Mesenchymal stem cell (in vitro differentiated cells and primary cell): ENCODE measurements at regions not wholly inside any gene's neighbourhood (a gene's known extent, or its start where the extent isn't known, plus 50 kb on each side); places are given as distances from the start of the nearest gene placed in this dataset.

Experiments
- DNase-seq: peaks from one replicate; pipeline ENCODE4 v3.0.0-alpha.2; 2013
- H2AFZ ChIP-seq: one replicate; pipeline ENCODE4 v1.6.1; 2013; ENCODE audit warnings: low read depth, mild to moderate bottlenecking, control low read depth, inconsistent platforms, low read length, moderate library complexity
- H2AK5ac ChIP-seq: 2 replicates; pipeline ENCODE4 v1.6.1; 2013; ENCODE audit warnings: low read length, moderate library complexity, mild to moderate bottlenecking, inconsistent platforms; ENCODE audit not compliant: severe bottlenecking
- H2BK120ac ChIP-seq: one replicate; pipeline ENCODE4 v1.6.1; 2013; ENCODE audit warnings: low read depth, mild to moderate bottlenecking, inconsistent platforms, low read length, moderate library complexity
- H2BK12ac ChIP-seq, 2 experiments: one replicate each; pipeline ENCODE4 v1.6.1; 2013; ENCODE audit warnings: inconsistent platforms in 2 of 2, low read length in 2 of 2, mild to moderate bottlenecking in 2 of 2, moderate library complexity in 2 of 2, control low read depth in 1 of 2
- H2BK15ac ChIP-seq: one replicate; pipeline ENCODE4 v1.6.1; 2013; ENCODE audit warnings: mild to moderate bottlenecking, low read depth, inconsistent platforms; ENCODE audit not compliant: poor library complexity, severe bottlenecking
- H2BK5ac ChIP-seq: 2 replicates; pipeline ENCODE4 v1.6.1; 2013; ENCODE audit warnings: low read depth, mild to moderate bottlenecking, low read length, control low read depth, inconsistent platforms; ENCODE audit not compliant: poor library complexity, severe bottlenecking
- H3K14ac ChIP-seq, 2 experiments: one replicate each; pipeline ENCODE4 v1.6.1; 2013; ENCODE audit warnings: inconsistent platforms in 2 of 2, low read length in 2 of 2, control low read depth in 1 of 2, mild to moderate bottlenecking in 1 of 2, moderate library complexity in 1 of 2
- H3K18ac ChIP-seq, 2 experiments: one replicate each; pipeline ENCODE4 v1.6.1; 2013; ENCODE audit warnings: inconsistent platforms in 2 of 2, low read length in 2 of 2, control low read depth in 1 of 2, low read depth in 1 of 2, mild to moderate bottlenecking in 1 of 2
- H3K23ac ChIP-seq, 2 experiments: one replicate each; pipeline ENCODE4 v1.6.1; 2013; ENCODE audit warnings: inconsistent platforms in 2 of 2, low read length in 2 of 2, mild to moderate bottlenecking in 2 of 2, moderate library complexity in 2 of 2, control low read depth in 1 of 2
- H3K27ac ChIP-seq: 2 replicates; pipeline ENCODE4 v1.5.1; 2013; ENCODE audit warnings: mild to moderate bottlenecking, moderate library complexity, low read length, control low read depth, inconsistent platforms; ENCODE audit not compliant: poor library complexity, severe bottlenecking
- H3K27me3 ChIP-seq, 2 experiments: 2 replicates each; pipeline versions ENCODE4 v1.6.1 to v1.7.0; 2013; ENCODE audit warnings: low read length in 2 of 2, mild to moderate bottlenecking in 2 of 2, moderate library complexity in 2 of 2, control low read depth in 1 of 2, inconsistent platforms in 1 of 2; ENCODE audit not compliant: control insufficient read depth in 1 of 2, insufficient read depth in 1 of 2
- H3K36me3 ChIP-seq, 2 experiments: 2 replicates each; pipeline versions ENCODE4 v1.6.1 to v1.7.0; 2013; ENCODE audit warnings: low read length in 2 of 2, control low read depth in 1 of 2, inconsistent platforms in 1 of 2, low read depth in 1 of 2, mild to moderate bottlenecking in 1 of 2; ENCODE audit not compliant: insufficient read depth in 2 of 2, control insufficient read depth in 1 of 2
- H3K4ac ChIP-seq, 2 experiments: one replicate each; pipeline ENCODE4 v1.6.1; 2013; ENCODE audit warnings: inconsistent platforms in 2 of 2, low read length in 2 of 2, mild to moderate bottlenecking in 2 of 2, moderate library complexity in 2 of 2, control low read depth in 1 of 2, low read depth in 1 of 2
- H3K4me1 ChIP-seq: 2 replicates; pipeline ENCODE4 v1.6.1; 2013; ENCODE audit warnings: low read depth, low read length, control low read depth; ENCODE audit not compliant: control insufficient read depth, insufficient read depth
- H3K4me2 ChIP-seq: 2 replicates; pipeline ENCODE4 v1.6.1; 2013; ENCODE audit warnings: low read length, mild to moderate bottlenecking, inconsistent platforms; ENCODE audit not compliant: poor library complexity, severe bottlenecking
- H3K4me3 ChIP-seq, 2 experiments: 2 replicates each; pipeline versions ENCODE4 v1.5.1 to v1.7.0; 2013; ENCODE audit warnings: low read length in 2 of 2, mild to moderate bottlenecking in 2 of 2, control low read depth in 1 of 2, low read depth in 1 of 2; ENCODE audit not compliant: insufficient read depth in 1 of 2
- H3K79me1 ChIP-seq: replicated peaks from 2 replicates; pipeline ENCODE4 v1.6.1; 2013; ENCODE audit warnings: mild to moderate bottlenecking, control low read depth, low read length, inconsistent platforms; ENCODE audit not compliant: poor library complexity, severe bottlenecking
- H3K9ac ChIP-seq: 2 replicates; pipeline ENCODE4 v1.7.0; 2013; ENCODE audit warnings: mild to moderate bottlenecking, low read length, moderate library complexity
- H3K9me3 ChIP-seq: 2 replicates; pipeline ENCODE4 v1.7.0; 2013; ENCODE audit warnings: mild to moderate bottlenecking, low read length; ENCODE audit not compliant: control insufficient read depth
- H4K8ac ChIP-seq: one replicate; pipeline ENCODE4 v1.6.1; 2013; ENCODE audit warnings: inconsistent platforms, mild to moderate bottlenecking, low read length, moderate library complexity
- H4K91ac ChIP-seq: one replicate; pipeline ENCODE4 v1.6.1; 2013; ENCODE audit warnings: mild to moderate bottlenecking, low read length, inconsistent platforms
- WGBS: methylation state at CpG from one replicate; pipeline ENCODE4 v1.1.7; 2013; ENCODE audit warnings: mixed read lengths; 5-methylcytosine and 5-hydroxymethylcytosine counted together

GRCh38 chr2:39845460-39846146 is 66.5 kb upstream of the THUMPD2 start:
- Histone ChIP-seq H3K4me1 (no peaks in the 10 kb centered on the region), H4K8ac (no peak overlapping the region), H4K91ac (no peak overlapping the region), H3K9me3 (peaks cover 3% of the 10 kb centered on the region), H3K27me3 (no peaks in the 10 kb centered on the region), H3K4me3 (no peak overlapping the region), H2BK15ac (no peak overlapping the region), H3K36me3 (no peaks in the 10 kb centered on the region), H3K14ac (no peak overlapping the region), H2BK120ac (no peak overlapping the region), H3K27ac (no peak overlapping the region), H2BK5ac (no peak overlapping the region), H3K4me2 (no peak overlapping the region), H3K9ac (no peak overlapping the region), H3K18ac (no peak overlapping the region), H2AFZ (no peak overlapping the region), H2AK5ac (no peak overlapping the region), H2BK12ac (no peak overlapping the region), H3K23ac (no peak overlapping the region), H3K79me1 (no peaks in the 10 kb centered on the region), H3K4ac (no peak overlapping the region)
- 78% methylated on average over 6 of the region's 6 CpGs for WGBS
- DNase-seq: no peak

GRCh38 chr2:39839261-39839848 is 60.3 kb upstream of the THUMPD2 start:
- Histone ChIP-seq H3K27ac (no peak overlapping the region), H3K4me2 (no peak overlapping the region), H2BK120ac (no peak overlapping the region), H3K4ac (no peak overlapping the region), H3K4me1 (no peaks in the 10 kb centered on the region), H3K36me3 (no peaks in the 10 kb centered on the region), H3K27me3 (no peaks in the 10 kb centered on the region), H3K18ac (peak overlapping the region in 1 of 2 experiments; percentile 9), H3K79me1 (no peaks in the 10 kb centered on the region), H4K8ac (peak overlapping the region; percentile 84), H4K91ac (peak overlapping the region; percentile 56), H3K9me3 (peaks cover 5% of the 10 kb centered on the region), H2BK12ac (peak overlapping the region in 1 of 2 experiments; percentile 42), H2AFZ (peak overlapping the region; percentile 27), H3K23ac (no peak overlapping the region), H2AK5ac (no peak overlapping the region), H3K4me3 (no peak overlapping the region), H2BK5ac (no peak overlapping the region), H2BK15ac (peak overlapping the region; percentile 7), H3K14ac (peak overlapping the region in 1 of 2 experiments; percentile 29), H3K9ac (no peak overlapping the region)
- no peak for DNase-seq
- WGBS: 56% methylated on average over 3 of the region's 5 CpGs

GRCh38 chr2:39838589-39838988 is 59.5 kb upstream of the THUMPD2 start:
- H2BK12ac ChIP-seq: no peak overlapping the region
- H3K9ac ChIP-seq: no peak overlapping the region
- peaks cover 3% of the 10 kb centered on the region for H3K9me3 ChIP-seq
- no peak overlapping the region for H2AFZ ChIP-seq
- no peak overlapping the region for H2BK120ac ChIP-seq
- H3K14ac ChIP-seq: peak overlapping the region in 1 of 2 experiments; percentile 37
- DNase-seq: no peak
- no peak overlapping the region for H3K4me2 ChIP-seq
- no peaks in the 10 kb centered on the region for H3K79me1 ChIP-seq
- H2BK5ac ChIP-seq: no peak overlapping the region
- no peak overlapping the region for H4K91ac ChIP-seq
- H3K18ac ChIP-seq: peak overlapping the region in 1 of 2 experiments; percentile 13
- no peak overlapping the region for H2BK15ac ChIP-seq
- peak overlapping the region; percentile 57 for H4K8ac ChIP-seq
- 93% methylated on average over 3 of the region's 3 CpGs for WGBS
- no peaks in the 10 kb centered on the region for H3K27me3 ChIP-seq
- no peaks in the 10 kb centered on the region for H3K4me1 ChIP-seq
- H3K23ac ChIP-seq: no peak overlapping the region
- H3K4me3 ChIP-seq: no peak overlapping the region
- H3K36me3 ChIP-seq: no peaks in the 10 kb centered on the region
- no peak overlapping the region for H2AK5ac ChIP-seq
- H3K4ac ChIP-seq: no peak overlapping the region
- no peak overlapping the region for H3K27ac ChIP-seq

GRCh38 chr2:39837856-39838453 is 58.9 kb upstream of the THUMPD2 start:
- H3K9ac ChIP-seq: no peak overlapping the region
- no peak overlapping the region for H2BK15ac ChIP-seq
- no peak overlapping the region for H4K91ac ChIP-seq
- H3K27me3 ChIP-seq: no peaks in the 10 kb centered on the region
- no peak overlapping the region for H3K4me2 ChIP-seq
- H2BK120ac ChIP-seq: no peak overlapping the region
- H2BK12ac ChIP-seq: no peak overlapping the region
- H4K8ac ChIP-seq: no peak overlapping the region
- no peak overlapping the region for H2AFZ ChIP-seq
- no peak overlapping the region for H3K4me3 ChIP-seq
- no peaks in the 10 kb centered on the region for H3K4me1 ChIP-seq
- H3K36me3 ChIP-seq: no peaks in the 10 kb centered on the region
- no peak overlapping the region for H2BK5ac ChIP-seq
- 25% methylated on average over 6 of the region's 6 CpGs for WGBS
- H3K14ac ChIP-seq: no peak overlapping the region
- peaks cover 3% of the 10 kb centered on the region for H3K9me3 ChIP-seq
- no peak overlapping the region for H3K27ac ChIP-seq
- H2AK5ac ChIP-seq: no peak overlapping the region
- no peaks in the 10 kb centered on the region for H3K79me1 ChIP-seq
- H3K23ac ChIP-seq: no peak overlapping the region
- no peak overlapping the region for H3K18ac ChIP-seq
- peak; percentile 53 for DNase-seq
- no peak overlapping the region for H3K4ac ChIP-seq
